ENCODE measurements at regions not wholly inside any gene's neighbourhood (a gene's known extent, or its start where the extent isn't known, plus 50 kb on each side); places are given as distances from the start of the nearest gene placed in this dataset.

GRCh38 chr1:14102180-14102579 is 402.2 kb downstream of the PRDM2 start:
- TF ChIP-seq CTCF (IDR thresholded peaks at IDR 0.05): no peak
- no peak for TF ChIP-seq POLR2A (IDR thresholded peaks at IDR 0.05)

All from lower leg skin (tissue), 3 donors.